ENCODE measurements at regions not wholly inside any gene's neighbourhood (a gene's known extent, or its start where the extent isn't known, plus 50 kb on each side); places are given as distances from the start of the nearest gene placed in this dataset.
"Not testable (repeated sequence)": the region's sequence is repeated elsewhere in the genome, so short reads cannot be mapped to it uniquely, and the experiment has no call there.

DNA sequence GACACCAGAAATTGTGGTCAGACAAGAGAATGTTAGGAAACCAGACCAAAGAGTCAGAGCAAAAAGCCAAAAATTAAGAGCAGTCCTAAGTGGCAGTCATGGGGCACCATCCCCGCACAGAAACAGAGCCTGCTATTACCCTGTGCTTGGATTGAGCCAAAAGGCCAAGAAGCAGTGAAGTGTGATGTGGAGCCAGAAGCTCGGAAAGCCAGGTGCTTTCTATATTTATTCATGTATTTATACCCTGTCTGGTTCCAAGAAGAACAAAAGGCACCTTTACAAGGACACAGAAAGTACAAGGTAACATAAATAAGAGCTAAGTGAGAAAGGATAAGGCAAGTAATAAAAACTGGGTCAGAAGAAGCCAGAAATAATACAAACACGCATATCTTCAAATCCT is 336.2 kb upstream of the CNR1 start:
- intact Hi-C loops (cut with micrococcal nuclease), result no loop called here
- peaks cover 25% of the 10 kb centered on the region for H3K9me3 ChIP-seq (replicated peaks)
- no peak overlapping the region for H3K4me3 ChIP-seq
- peaks cover 6% of the 10 kb centered on the region for H3K27me3 ChIP-seq (ENCODE audit: low read depth)
- H3K27ac ChIP-seq (replicated peaks), result no peak overlapping the region
- TF ChIP-seq, protein P1, sequence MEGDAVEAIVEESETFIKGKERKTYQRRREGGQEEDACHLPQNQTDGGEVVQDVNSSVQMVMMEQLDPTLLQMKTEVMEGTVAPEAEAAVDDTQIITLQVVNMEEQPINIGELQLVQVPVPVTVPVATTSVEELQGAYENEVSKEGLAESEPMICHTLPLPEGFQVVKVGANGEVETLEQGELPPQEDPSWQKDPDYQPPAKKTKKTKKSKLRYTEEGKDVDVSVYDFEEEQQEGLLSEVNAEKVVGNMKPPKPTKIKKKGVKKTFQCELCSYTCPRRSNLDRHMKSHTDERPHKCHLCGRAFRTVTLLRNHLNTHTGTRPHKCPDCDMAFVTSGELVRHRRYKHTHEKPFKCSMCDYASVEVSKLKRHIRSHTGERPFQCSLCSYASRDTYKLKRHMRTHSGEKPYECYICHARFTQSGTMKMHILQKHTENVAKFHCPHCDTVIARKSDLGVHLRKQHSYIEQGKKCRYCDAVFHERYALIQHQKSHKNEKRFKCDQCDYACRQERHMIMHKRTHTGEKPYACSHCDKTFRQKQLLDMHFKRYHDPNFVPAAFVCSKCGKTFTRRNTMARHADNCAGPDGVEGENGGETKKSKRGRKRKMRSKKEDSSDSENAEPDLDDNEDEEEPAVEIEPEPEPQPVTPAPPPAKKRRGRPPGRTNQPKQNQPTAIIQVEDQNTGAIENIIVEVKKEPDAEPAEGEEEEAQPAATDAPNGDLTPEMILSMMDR (IDR thresholded peaks at IDR 0.05; ENCODE audit: borderline replicate concordance), result no peak
- DNase-seq, result no peak
- H3K4me1 ChIP-seq, result no peaks in the 10 kb centered on the region
- H3K36me3 ChIP-seq, result no peaks in the 10 kb centered on the region

DNA sequence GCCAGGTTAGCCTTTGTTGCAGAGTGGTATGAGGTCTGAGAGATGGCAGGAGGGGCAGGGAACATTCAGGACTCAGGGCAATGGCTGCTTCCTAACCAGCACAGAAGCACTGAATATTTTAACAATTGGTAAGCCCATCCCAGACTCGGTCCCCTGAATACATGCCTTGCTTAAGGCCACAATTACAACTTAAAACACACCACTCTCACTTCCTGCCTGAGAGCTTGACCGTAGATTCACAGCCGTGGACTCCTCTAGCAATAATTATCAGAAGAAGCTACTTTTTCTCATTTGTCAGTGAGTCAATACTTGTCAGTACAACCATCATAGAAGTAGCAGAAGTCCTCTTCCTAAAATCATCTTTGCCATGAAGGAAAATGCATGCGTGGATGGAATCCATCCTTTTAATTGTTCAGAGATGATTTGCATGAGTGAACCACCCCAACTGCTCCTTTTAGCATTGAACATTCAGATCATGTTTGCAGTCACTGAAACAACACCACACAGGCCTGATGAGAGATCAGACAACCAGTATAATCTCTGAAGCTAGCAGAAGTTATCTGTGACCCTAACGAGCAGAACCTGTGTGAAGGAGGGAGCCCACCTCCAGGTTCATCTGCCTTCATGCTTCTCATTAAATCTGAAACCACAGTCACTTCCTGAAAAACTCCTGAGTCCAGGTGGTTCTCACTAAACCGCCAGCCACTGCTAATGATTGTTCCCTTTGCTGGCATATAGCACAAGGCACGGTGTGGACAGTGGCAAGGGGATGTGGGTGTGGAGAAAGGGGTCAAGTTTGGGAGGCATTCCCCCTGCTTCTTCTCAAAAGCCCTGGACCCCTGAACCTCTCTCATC is 333.9 kb upstream of the CNR1 start:
- no peak for DNase-seq
- no peak overlapping the region for H3K4me3 ChIP-seq
- H3K27me3 ChIP-seq (ENCODE audit: low read depth), result peaks cover 6% of the 10 kb centered on the region
- H3K36me3 ChIP-seq, result no peaks in the 10 kb centered on the region
- TF ChIP-seq, protein P1 (IDR thresholded peaks at IDR 0.05; ENCODE audit: borderline replicate concordance), result no peak
- intact Hi-C loops (cut with micrococcal nuclease), result no loop called here
- H3K9me3 ChIP-seq (replicated peaks), result peaks cover 4% of the 10 kb centered on the region
- H3K27ac ChIP-seq (replicated peaks), result no peak overlapping the region
- H3K4me1 ChIP-seq, result no peaks in the 10 kb centered on the region

GRCh38 chr6:88499436-88499835 is 333.3 kb upstream of the CNR1 start:
- Histone ChIP-seq H3K27ac (replicated peaks) (no peak overlapping the region), H3K27me3 (ENCODE audit: low read depth) (peaks cover 6% of the 10 kb centered on the region), H3K4me3 (no peak overlapping the region), H3K4me1 (no peaks in the 10 kb centered on the region), H3K9me3 (replicated peaks) (no peaks in the 10 kb centered on the region), H3K36me3 (no peaks in the 10 kb centered on the region)
- intact Hi-C loops (cut with micrococcal nuclease), result no loop called here
- DNase-seq, result no peak
- TF ChIP-seq, protein P1 (IDR thresholded peaks at IDR 0.05; ENCODE audit: borderline replicate concordance), result no peak

GRCh38 chr6:88497403-88497802 is 331.3 kb upstream of the CNR1 start:
- peaks cover 18% of the 10 kb centered on the region for H3K27me3 ChIP-seq (ENCODE audit: low read depth)
- H3K4me3 ChIP-seq; H3K4me1 ChIP-seq; DNase-seq; H3K27ac ChIP-seq (replicated peaks); H3K36me3 ChIP-seq; H3K9me3 ChIP-seq (replicated peaks); intact Hi-C loops (cut with micrococcal nuclease): not testable (repeated sequence)

GRCh38 chr6:88494401-88495140 is 328.4 kb upstream of the CNR1 start:
- H3K27me3 ChIP-seq (ENCODE audit: low read depth), result peaks cover 18% of the 10 kb centered on the region
- H3K36me3 ChIP-seq, result no peaks in the 10 kb centered on the region
- intact Hi-C loops (cut with micrococcal nuclease), result loop anchor here (5.0 kb wide), 1 partner anchor 562 kb away; no protein-coding TSS in a partner anchor
- TF ChIP-seq, protein P1 (IDR thresholded peaks at IDR 0.05; ENCODE audit: borderline replicate concordance), result no peak
- no peak overlapping the region for H3K4me3 ChIP-seq
- no peak for DNase-seq
- no peaks in the 10 kb centered on the region for H3K9me3 ChIP-seq (replicated peaks)
- H3K4me1 ChIP-seq, result no peaks in the 10 kb centered on the region
- H3K27ac ChIP-seq (replicated peaks), result no peak overlapping the region

- TF ChIP-seq, protein P1 (IDR thresholded peaks at IDR 0.05; ENCODE audit: borderline replicate concordance), result no peak
- H3K36me3 ChIP-seq, result no peaks in the 10 kb centered on the region
- H3K9me3 ChIP-seq (replicated peaks), result no peaks in the 10 kb centered on the region
- H3K4me1 ChIP-seq, result no peaks in the 10 kb centered on the region
- no peak for DNase-seq
- H3K4me3 ChIP-seq, result no peak overlapping the region
- H3K27me3 ChIP-seq (ENCODE audit: low read depth), result peaks cover 12% of the 10 kb centered on the region
- H3K27ac ChIP-seq (replicated peaks), result no peak overlapping the region
- intact Hi-C loops (cut with micrococcal nuclease), result loop anchor here (5.0 kb wide), 1 partner anchor 561 kb away; no protein-coding TSS in a partner anchor
Observed at GRCh38 chr6:88493717-88494116, 327.6 kb upstream of the CNR1 start.

All from left ventricle myocardium inferior (tissue), 1 donor.